Cardiac muscle cell (in vitro differentiated cells and primary cell): ENCODE measurements at regions not wholly inside any gene's neighbourhood (a gene's known extent, or its start where the extent isn't known, plus 50 kb on each side); places are given as distances from the start of the nearest gene placed in this dataset.

Source experiments
- DNase-seq, 2 donors: peaks; one replicate each; pipeline versions ENCODE4 v3.0.0 to v3.0.0-alpha.2; 2010 to 2017; ENCODE audit warnings: low read depth in 1 of 2, low spot score in 1 of 2
- H3K27ac ChIP-seq: fragments of 200-600 bp; sonication (generic); 2 replicates; pipeline ENCODE4 v1.5.1; 2016
- H3K27me3 ChIP-seq: fragments of 200-600 bp; sonication (generic); 2 replicates; pipeline ENCODE4 v1.6.0; 2016; ENCODE audit warnings: control low read depth
- H3K36me3 ChIP-seq: fragments of 200-600 bp; sonication (generic); 2 replicates; pipeline ENCODE4 v1.5.1; 2016; ENCODE audit warnings: control low read depth
- H3K4me1 ChIP-seq: fragments of 200-600 bp; sonication (generic); 2 replicates; pipeline ENCODE4 v1.8.1; 2017; ENCODE audit warnings: low read depth, mild to moderate bottlenecking, mixed run types
- H3K4me3 ChIP-seq: fragments of 200-600 bp; sonication (generic); 2 replicates; pipeline ENCODE4 v1.5.1; 2016; ENCODE audit warnings: mild to moderate bottlenecking
- H3K9me3 ChIP-seq: fragments of 200-600 bp; sonication (generic); 2 replicates; pipeline ENCODE4 v1.5.1; 2017; ENCODE audit warnings: low read depth, mild to moderate bottlenecking, control low read depth
- TF ChIP-seq, protein P1 (sequence below): IDR thresholded peaks from 2 replicates; pipeline ENCODE4 v1.5.1; 2012; ENCODE audit warnings: low read depth, mild to moderate bottlenecking, low read length

DNA sequence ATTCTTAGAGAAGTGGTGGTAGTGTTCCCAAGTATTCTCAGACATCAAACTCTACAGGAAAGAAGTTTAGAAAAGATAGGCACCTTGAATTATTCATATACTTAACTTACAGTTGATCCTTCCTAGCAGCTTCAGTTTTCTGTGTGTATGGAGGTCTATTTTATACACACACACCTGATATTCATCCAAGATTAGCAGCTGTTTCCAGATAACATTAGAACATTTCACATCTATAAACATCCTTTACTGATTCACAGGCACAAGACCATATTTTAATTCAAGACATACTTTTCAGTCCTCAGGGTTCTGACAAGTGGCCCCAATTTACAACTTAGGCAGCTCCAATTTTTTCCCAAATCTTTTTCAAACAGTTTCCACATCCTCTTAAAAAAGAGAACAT lies 287.8 kb upstream of the USP25 start:
- TF ChIP-seq, protein P1, sequence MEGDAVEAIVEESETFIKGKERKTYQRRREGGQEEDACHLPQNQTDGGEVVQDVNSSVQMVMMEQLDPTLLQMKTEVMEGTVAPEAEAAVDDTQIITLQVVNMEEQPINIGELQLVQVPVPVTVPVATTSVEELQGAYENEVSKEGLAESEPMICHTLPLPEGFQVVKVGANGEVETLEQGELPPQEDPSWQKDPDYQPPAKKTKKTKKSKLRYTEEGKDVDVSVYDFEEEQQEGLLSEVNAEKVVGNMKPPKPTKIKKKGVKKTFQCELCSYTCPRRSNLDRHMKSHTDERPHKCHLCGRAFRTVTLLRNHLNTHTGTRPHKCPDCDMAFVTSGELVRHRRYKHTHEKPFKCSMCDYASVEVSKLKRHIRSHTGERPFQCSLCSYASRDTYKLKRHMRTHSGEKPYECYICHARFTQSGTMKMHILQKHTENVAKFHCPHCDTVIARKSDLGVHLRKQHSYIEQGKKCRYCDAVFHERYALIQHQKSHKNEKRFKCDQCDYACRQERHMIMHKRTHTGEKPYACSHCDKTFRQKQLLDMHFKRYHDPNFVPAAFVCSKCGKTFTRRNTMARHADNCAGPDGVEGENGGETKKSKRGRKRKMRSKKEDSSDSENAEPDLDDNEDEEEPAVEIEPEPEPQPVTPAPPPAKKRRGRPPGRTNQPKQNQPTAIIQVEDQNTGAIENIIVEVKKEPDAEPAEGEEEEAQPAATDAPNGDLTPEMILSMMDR = no peak
- DNase-seq = no peak
- no peaks in the 10 kb centered on the region for H3K9me3 ChIP-seq
- no peaks in the 10 kb centered on the region for H3K27me3 ChIP-seq
- H3K4me1 ChIP-seq = no peaks in the 10 kb centered on the region
- H3K4me3 ChIP-seq = no peak overlapping the region
- no peak overlapping the region for H3K27ac ChIP-seq
- H3K36me3 ChIP-seq = no peaks in the 10 kb centered on the region

DNA sequence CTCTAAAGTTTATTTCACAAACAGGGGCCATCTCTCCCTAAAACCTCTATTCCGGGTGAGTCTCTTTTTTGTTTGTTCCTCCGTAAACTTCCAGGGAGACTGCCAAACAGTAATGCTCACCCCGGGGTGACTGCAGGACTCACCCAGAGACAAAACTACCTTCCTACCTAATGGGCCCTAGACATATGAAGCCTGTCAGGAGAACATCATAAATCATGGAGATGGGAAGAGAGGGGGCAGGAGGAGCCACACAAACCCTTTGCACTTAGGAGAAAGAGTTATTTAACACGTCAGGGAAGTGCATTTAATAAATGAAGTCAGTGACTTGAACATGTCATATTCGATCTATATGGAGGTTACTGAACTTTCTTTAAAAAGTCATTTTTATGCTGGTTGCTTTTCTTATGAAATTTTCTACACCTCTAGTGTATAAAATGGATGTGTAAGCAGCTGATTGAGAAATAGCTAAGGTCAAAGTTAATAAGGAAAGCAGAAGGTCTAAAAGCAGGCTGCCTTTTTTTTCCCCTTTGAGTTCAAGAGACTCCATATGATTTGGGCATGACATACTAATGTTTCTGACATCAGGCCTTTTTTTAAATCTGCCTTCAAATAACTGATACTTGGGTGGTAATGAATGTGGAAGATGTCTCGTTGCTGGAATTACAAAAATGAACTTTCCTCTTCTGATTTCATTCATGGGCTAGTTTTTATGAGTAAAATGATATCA lies 286.9 kb upstream of the USP25 start:
- H3K36me3 ChIP-seq = no peaks in the 10 kb centered on the region
- no peaks in the 10 kb centered on the region for H3K4me1 ChIP-seq
- TF ChIP-seq, protein P1 = no peak
- no peak overlapping the region for H3K4me3 ChIP-seq
- no peak overlapping the region for H3K27ac ChIP-seq
- no peaks in the 10 kb centered on the region for H3K27me3 ChIP-seq
- H3K9me3 ChIP-seq = no peaks in the 10 kb centered on the region
- DNase-seq = peak in 1 of 2 donors; percentile 6

DNA sequence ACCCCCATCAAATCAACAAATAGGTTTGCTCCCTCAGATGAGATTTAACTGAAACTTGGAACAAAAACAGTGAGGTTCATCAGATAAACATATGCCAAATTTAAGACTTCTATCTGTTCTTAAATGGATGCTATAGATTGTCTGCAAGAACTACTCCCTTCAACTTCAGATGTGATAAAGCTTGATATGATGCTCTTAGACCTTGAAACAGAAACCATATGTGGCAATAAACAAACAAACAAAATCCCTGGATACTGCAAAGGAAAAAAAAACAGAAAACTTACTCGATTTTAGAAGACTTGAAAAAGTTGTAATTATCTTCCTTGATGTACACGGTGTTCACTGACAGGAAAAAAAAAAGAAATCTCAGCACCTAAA lies 286.1 kb upstream of the USP25 start:
- Histone ChIP-seq H3K27ac (no peak overlapping the region), H3K4me1 (no peaks in the 10 kb centered on the region), H3K9me3 (no peaks in the 10 kb centered on the region), H3K4me3 (no peak overlapping the region), H3K27me3 (no peaks in the 10 kb centered on the region), H3K36me3 (no peaks in the 10 kb centered on the region)
- TF ChIP-seq, protein P1 = no peak
- DNase-seq = peak in 1 of 2 donors; percentile 4

DNA sequence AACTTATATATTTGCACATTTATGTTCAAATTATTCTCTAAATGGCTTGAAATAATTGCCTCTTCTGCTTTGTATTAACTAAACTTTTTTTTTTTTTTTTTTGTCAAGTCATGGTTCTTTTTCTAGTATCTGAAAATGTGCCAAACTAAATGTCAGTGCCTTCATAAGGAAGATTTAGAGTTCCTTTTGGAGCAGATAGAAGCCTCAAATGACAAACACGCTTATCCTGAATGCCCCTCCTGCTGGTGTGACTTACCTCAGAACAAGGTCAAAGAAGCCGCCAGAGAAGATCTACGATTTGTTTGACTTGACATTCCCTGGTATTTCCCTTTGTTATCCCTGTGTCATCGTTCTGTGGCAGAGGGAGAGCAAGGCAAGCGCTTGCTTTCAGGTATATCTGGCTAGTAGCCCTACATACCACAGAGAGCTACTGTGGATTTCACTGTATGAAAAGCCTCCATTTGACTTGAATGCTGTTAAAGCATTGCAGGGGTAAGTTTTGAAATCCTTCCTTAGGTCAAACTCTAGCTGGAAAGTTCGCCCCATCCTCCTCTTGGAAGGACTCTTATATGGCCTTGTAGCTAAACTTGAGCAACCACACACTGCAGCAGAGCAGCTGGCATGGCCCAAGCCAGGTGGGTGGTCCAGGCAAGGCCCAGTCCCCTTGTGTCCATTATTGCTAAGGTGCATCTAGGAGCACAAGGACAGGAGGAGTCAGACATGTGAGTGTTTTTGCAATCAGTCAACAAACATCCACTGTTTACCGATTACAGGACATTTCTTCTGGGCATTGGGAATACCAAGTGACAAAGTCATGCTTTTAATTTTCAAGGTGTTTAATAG lies 285.4 kb upstream of the USP25 start:
- Histone ChIP-seq H3K27me3 (no peaks in the 10 kb centered on the region), H3K36me3 (no peaks in the 10 kb centered on the region), H3K9me3 (no peaks in the 10 kb centered on the region), H3K4me1 (no peaks in the 10 kb centered on the region), H3K4me3 (no peak overlapping the region), H3K27ac (no peak overlapping the region)
- TF ChIP-seq, protein P1 = no peak
- DNase-seq = peak in 1 of 2 donors; percentile 9

DNA sequence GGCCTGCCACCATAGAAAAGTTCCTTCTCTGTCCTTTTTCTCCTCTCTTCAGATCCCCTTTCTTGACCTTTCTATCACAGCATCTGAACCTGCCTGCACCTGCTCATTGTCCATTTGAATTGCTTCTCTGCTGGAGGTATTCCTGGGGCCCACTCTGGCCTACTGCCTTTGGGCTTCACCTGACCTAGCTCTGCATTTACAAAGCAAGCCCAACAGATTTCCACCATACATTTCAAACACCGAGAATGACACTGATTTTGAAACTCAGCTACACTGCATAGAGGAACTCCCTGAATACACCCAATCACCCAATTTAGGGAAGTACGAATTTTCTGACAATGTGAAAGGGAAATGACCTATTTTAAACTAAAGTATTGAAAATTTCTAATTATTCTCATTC lies 284.5 kb upstream of the USP25 start:
- Histone ChIP-seq H3K27me3 (no peaks in the 10 kb centered on the region), H3K9me3 (no peaks in the 10 kb centered on the region), H3K4me3 (no peak overlapping the region), H3K36me3 (no peaks in the 10 kb centered on the region), H3K27ac (no peak overlapping the region), H3K4me1 (no peaks in the 10 kb centered on the region)
- TF ChIP-seq, protein P1 = no peak
- no peak for DNase-seq
